GM04504 (cell line): ENCODE measurements at regions not wholly inside any gene's neighbourhood (a gene's known extent, or its start where the extent isn't known, plus 50 kb on each side); places are given as distances from the start of the nearest gene placed in this dataset.
"Not testable (repeated sequence)": the region's sequence is repeated elsewhere in the genome, so short reads cannot be mapped to it uniquely, and the experiment has no call there.

Source experiments
- DNase-seq: peaks from one replicate; pipeline ENCODE4 v3.0.0-alpha.2; 2012; ENCODE audit warnings: low read depth

GRCh38 chr21:17679002-17679600 is 66.4 kb upstream of the BTG3 start:
- DNase-seq = peak; percentile 33

- DNase-seq = not testable (repeated sequence)
Measured at GRCh38 chr21:17676930-17677329, 64.2 kb upstream of the BTG3 start.

- no peak for DNase-seq
Measured at GRCh38 chr21:17674106-17674505, 61.4 kb upstream of the BTG3 start.

- DNase-seq = peak; percentile 7
Measured at GRCh38 chr21:17673261-17674020, 60.7 kb upstream of the BTG3 start.

GRCh38 chr21:17671733-17672132 is 59.0 kb upstream of the BTG3 start:
- DNase-seq = no peak

GRCh38 chr21:17668479-17669140 is 55.9 kb upstream of the BTG3 start:
- DNase-seq = no peak

- no peak for DNase-seq
Measured at GRCh38 chr21:17667256-17667655, 54.6 kb upstream of the BTG3 start.
